H1 (cell line): ENCODE measurements at regions not wholly inside any gene's neighbourhood (a gene's known extent, or its start where the extent isn't known, plus 50 kb on each side); places are given as distances from the start of the nearest gene placed in this dataset.

Experiments
- CHD2 ChIP-seq: IDR thresholded peaks from 2 replicates; pipeline ENCODE4 v1.6.1; 2012; ENCODE audit warnings: low read length, improper control_type of control experiment
- EP300 ChIP-seq, 2 experiments: IDR thresholded peaks; 1 replicate in 1 of 2; 2 replicates in 1 of 2; pipeline ENCODE4 v1.6.1; 2011 to 2012; ENCODE audit warnings: low read depth in 2 of 2, low read length in 2 of 2, mild to moderate bottlenecking in 2 of 2, borderline replicate concordance in 1 of 2, inconsistent platforms in 1 of 2, moderate library complexity in 1 of 2
- GABPA ChIP-seq: IDR thresholded peaks from 2 replicates; pipeline ENCODE4 v1.6.1; 2011; ENCODE audit warnings: mild to moderate bottlenecking, low read length, moderate library complexity, borderline replicate concordance; ENCODE audit not compliant: insufficient read depth
- NANOG ChIP-seq: IDR thresholded peaks from 2 replicates; pipeline ENCODE4 v1.6.1; 2011; ENCODE audit warnings: low read length, low read depth, mild to moderate bottlenecking, inconsistent platforms; ENCODE audit not compliant: insufficient read depth, poor library complexity, severe bottlenecking
- POLR2A ChIP-seq, 2 experiments: IDR thresholded peaks; 1 replicate in 1 of 2; 2 replicates in 1 of 2; pipeline ENCODE4 v1.6.1; 2011; ENCODE audit warnings: low read depth in 2 of 2, low read length in 2 of 2, mild to moderate bottlenecking in 2 of 2; ENCODE audit errors: control extremely low read depth in 1 of 2
- POLR2AphosphoS5 ChIP-seq: IDR thresholded peaks from 2 replicates; pipeline ENCODE4 v1.6.1; 2011; ENCODE audit warnings: low read depth, low read length
- RBBP5 ChIP-seq: IDR thresholded peaks from 2 replicates; pipeline ENCODE4 v1.7.1; 2012; ENCODE audit warnings: low read depth, mild to moderate bottlenecking, inconsistent platforms, low read length, moderate library complexity, borderline replicate concordance
- RFX5 ChIP-seq: IDR thresholded peaks from 2 replicates; pipeline ENCODE4 v1.6.1; 2011; ENCODE audit warnings: low read depth, low read length, improper control_type of control experiment, borderline replicate concordance
- SP1 ChIP-seq: IDR thresholded peaks from 2 replicates; pipeline ENCODE4 v1.6.1; 2011; ENCODE audit warnings: low read depth, low read length
- SRF ChIP-seq: IDR thresholded peaks from 2 replicates; pipeline ENCODE4 v1.6.1; 2011; ENCODE audit warnings: mild to moderate bottlenecking, low read depth, low read length, moderate library complexity
- TAF1 ChIP-seq: IDR thresholded peaks from 2 replicates; pipeline ENCODE4 v1.6.1; 2011; ENCODE audit warnings: mild to moderate bottlenecking, low read depth, low read length
- YY1 ChIP-seq: IDR thresholded peaks from 2 replicates; pipeline ENCODE4 v1.6.1; 2011; ENCODE audit warnings: low read depth, mild to moderate bottlenecking, low read length
- TF ChIP-seq, protein P1 (sequence below): IDR thresholded peaks from 2 replicates; pipeline ENCODE4 v1.6.1; 2012; ENCODE audit warnings: inconsistent platforms
- TF ChIP-seq, protein P2 (sequence below), 3 experiments: IDR thresholded peaks; 1 replicate in 2 of 3; 2 replicates in 1 of 3; pipeline versions ENCODE4 v1.5.1 to v1.6.1; 2011; ENCODE audit warnings: low read length in 3 of 3, mild to moderate bottlenecking in 3 of 3, inconsistent platforms in 2 of 3, low read depth in 1 of 3, moderate library complexity in 1 of 3; ENCODE audit not compliant: insufficient read depth in 1 of 3; ENCODE audit errors: control extremely low read depth in 1 of 3

DNA sequence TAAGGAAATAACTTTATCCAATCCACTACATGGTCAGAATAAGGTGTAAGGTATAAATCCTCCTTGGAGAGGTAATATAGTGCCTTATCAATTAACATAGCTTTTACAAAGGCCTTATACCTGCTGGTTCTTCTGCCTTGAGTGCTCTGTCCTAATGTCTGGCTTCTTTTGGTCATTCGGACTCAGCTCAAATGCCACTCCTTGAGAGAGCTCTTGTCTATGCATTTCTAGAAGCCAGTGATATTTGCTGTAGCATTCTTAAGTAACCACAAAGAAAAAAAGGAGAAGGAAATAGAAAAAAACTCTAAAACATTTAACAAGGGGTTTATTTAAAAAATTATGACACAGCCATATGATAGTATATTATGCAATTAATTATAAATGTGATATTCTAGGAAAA, 444.8 kb upstream of the SLIT2 start:
- TF ChIP-seq, protein P1, sequence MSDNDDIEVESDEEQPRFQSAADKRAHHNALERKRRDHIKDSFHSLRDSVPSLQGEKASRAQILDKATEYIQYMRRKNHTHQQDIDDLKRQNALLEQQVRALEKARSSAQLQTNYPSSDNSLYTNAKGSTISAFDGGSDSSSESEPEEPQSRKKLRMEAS: no peak
- TF ChIP-seq POLR2A (IDR thresholded peaks at IDR 0.05; ENCODE audit: control extremely low read depth in 1 of 2, low read depth in 2 of 2, low read length in 2 of 2) (no peak), CHD2 (no peak), EP300 (IDR thresholded peaks at IDR 0.05; ENCODE audit: borderline replicate concordance in 1 of 2, low read depth in 2 of 2, low read length in 2 of 2) (no peak), TAF1 (no peak), SP1 (no peak), YY1 (no peak), RFX5 (no peak), NANOG (no peak), POLR2AphosphoS5 (no peak), GABPA (no peak), RBBP5 (no peak), SRF (no peak)
- TF ChIP-seq, protein P2, sequence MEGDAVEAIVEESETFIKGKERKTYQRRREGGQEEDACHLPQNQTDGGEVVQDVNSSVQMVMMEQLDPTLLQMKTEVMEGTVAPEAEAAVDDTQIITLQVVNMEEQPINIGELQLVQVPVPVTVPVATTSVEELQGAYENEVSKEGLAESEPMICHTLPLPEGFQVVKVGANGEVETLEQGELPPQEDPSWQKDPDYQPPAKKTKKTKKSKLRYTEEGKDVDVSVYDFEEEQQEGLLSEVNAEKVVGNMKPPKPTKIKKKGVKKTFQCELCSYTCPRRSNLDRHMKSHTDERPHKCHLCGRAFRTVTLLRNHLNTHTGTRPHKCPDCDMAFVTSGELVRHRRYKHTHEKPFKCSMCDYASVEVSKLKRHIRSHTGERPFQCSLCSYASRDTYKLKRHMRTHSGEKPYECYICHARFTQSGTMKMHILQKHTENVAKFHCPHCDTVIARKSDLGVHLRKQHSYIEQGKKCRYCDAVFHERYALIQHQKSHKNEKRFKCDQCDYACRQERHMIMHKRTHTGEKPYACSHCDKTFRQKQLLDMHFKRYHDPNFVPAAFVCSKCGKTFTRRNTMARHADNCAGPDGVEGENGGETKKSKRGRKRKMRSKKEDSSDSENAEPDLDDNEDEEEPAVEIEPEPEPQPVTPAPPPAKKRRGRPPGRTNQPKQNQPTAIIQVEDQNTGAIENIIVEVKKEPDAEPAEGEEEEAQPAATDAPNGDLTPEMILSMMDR (IDR thresholded peaks at IDR 0.05; ENCODE audit: control extremely low read depth in 1 of 3, insufficient read depth in 1 of 3, low read depth in 1 of 3, low read length in 3 of 3): no peak
